SW480 (cell line): ENCODE measurements at regions not wholly inside any gene's neighbourhood (a gene's known extent, or its start where the extent isn't known, plus 50 kb on each side); places are given as distances from the start of the nearest gene placed in this dataset.
"Not testable (repeated sequence)": the region's sequence is repeated elsewhere in the genome, so short reads cannot be mapped to it uniquely, and the experiment has no call there.

Source experiments
- DNase-seq: peaks from one replicate; pipeline ENCODE4 v3.0.0-alpha.2; 2016; ENCODE audit warnings: low spot score

- no peak for DNase-seq
These were observed 51.6 kb upstream of the BLTP1 start for GRCh38 chr4:122100508-122100907.

DNA sequence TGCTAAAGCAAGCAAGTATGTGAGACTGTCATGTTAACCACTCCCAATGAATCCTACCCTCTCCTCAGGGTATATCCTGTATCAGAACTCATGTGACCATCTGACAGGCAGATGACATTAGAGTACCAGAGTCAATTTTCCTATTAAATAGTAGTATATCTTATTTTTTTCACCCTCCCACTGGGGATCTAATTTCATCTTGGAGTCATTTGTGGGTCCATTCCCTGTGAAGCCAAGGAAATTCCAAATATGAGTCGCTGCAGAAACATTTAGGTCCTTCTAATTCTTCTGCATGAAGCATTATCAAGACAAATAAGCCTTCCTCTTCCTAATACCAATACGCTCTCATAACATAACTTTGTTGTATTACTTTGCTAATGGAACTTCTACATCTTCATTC is 52.2 kb upstream of the BLTP1 start:
- DNase-seq, result no peak

- no peak for DNase-seq
These were observed 60.2 kb upstream of the BLTP1 start for GRCh38 chr4:122091836-122092405.

- DNase-seq, result no peak
These were observed 60.7 kb upstream of the BLTP1 start for GRCh38 chr4:122091397-122091796.

GRCh38 chr4:122090989-122091388 is 61.1 kb upstream of the BLTP1 start:
- DNase-seq, result no peak

DNA sequence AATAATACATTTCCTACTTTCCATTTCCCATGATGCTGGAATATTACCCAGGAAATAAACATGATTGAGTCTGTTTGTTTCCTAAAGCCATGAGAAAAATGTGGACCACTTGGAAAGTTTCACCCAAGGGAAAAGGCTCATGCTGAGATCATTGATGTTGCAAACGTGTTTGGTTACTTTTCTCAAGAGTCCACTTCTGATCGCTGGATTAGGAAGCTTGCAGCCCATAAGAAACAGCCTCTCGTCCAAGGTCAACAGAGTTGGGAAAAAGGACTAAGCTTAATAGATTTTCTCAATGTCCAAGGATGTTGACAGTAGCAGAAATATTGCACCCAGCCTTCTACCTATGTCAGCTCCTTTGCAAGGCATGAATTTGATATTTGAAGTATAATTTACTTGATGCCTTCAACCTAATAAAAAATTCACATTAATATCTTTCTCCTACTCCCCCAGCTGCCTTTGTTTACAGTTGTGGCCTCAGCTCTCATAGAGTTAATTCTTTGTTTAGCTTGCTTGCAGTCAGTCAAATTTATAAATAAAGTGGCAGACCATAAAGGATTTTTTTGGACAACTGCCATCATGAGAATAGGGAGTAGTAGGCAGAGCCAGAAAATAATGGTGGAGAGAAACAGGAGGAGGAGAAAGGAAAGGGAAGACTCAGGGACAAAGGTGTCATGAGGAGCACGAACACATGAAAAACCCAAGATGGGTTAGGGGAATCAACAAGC is 65.6 kb upstream of the BLTP1 start:
- no peak for DNase-seq

DNA sequence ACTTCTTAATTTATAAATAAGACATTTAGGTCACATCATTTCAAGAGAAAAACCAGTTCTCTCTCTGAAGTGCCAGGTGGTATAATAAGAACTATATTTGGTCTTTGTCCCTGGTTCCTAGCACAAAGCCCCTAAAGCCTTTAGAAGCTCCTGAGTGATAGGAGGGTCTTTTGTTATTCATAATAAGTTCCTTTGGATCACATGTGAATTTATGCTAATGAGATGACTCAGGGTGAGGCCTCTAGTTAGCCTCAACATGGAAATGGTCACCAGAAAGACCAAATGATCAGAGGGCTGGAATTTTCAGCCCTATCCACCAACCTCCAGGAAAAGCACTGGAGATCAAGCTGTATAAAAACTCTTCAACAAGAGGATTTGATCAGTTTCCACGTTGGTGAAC is 68.1 kb upstream of the BLTP1 start:
- DNase-seq, result no peak

- DNase-seq, result no peak
These were observed 68.8 kb upstream of the BLTP1 start for GRCh38 chr4:122083351-122083750.

DNA sequence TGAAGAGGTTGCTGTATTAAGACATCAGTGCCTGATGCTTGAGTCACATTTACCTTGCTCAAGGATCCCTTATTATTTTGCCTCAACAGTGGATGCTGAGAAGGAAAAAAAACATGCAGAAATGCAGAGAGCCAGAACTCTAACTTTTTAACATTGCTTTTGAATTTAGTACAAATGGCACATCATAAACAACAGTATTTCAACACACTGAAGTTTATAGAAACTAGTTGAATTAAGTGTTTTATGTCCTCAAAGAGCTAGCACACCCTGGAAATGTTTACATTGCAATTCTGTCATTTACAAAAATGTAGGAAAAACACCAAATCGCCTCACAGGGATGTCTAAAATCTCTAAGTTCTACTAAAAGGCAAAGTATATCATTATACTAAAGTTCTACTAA is 69.5 kb upstream of the BLTP1 start:
- DNase-seq, result no peak

DNA sequence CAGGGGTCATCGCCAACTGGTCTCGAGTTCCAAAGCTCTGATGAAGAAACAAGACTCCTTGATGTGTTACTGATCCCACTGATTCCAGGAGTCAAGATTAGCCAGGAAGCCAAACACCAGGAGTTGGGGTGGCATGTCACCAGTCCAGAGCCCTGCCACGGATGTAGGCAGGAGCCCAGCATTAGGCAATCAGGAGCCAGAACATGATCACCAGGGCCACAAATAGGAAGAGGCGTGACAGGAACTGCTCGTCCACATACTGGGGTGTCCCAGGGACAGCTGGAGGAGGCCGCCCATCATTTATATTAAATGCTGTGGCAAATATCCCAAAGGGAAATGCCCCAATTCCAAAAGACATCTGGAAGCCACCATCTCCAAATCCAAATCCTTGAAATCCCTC is 74.5 kb upstream of the BLTP1 start:
- not testable (repeated sequence) for DNase-seq

GRCh38 chr4:122076835-122077234 is 75.3 kb upstream of the BLTP1 start:
- DNase-seq, result not testable (repeated sequence)

- DNase-seq, result no peak
These were observed 78.5 kb upstream of the BLTP1 start for GRCh38 chr4:122073615-122074014.

DNA sequence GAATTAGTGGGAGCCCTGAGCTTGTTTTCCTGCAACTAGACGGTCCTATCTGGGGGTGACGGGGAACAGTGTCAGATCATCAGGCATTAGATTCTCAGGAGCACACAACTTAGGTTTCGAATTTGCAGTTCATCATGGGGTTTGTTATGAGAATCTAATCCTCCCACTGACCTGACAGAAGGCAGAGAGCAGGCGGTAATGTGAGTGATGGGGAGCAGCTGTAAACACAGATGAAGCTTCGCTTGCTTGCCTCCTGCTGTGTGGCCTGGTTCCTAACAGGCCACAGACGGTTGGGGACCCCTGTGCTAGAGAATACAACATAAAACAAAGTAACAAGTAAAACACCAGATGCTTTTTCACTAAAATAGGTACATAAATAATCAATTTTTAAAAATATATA is 86.2 kb upstream of the BLTP1 start:
- DNase-seq, result no peak

DNA sequence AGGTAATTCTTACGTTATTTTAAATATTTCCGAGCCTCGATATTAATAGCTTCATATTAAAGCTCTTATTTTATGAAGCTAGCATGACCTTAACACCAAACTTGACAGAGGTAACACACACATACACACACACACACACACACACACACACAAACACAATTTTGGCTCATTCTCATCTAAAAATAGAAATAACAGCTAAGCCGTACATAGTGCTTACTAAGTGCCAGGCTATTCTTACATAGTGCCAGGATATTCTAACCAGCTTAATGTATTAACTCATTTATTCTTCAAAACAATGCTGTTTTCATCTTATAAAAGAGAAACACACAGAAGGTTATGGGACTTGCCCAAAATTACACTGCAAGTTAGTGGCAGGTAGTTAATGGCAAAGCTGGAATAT is 87.0 kb upstream of the BLTP1 start:
- DNase-seq, result no peak

DNA sequence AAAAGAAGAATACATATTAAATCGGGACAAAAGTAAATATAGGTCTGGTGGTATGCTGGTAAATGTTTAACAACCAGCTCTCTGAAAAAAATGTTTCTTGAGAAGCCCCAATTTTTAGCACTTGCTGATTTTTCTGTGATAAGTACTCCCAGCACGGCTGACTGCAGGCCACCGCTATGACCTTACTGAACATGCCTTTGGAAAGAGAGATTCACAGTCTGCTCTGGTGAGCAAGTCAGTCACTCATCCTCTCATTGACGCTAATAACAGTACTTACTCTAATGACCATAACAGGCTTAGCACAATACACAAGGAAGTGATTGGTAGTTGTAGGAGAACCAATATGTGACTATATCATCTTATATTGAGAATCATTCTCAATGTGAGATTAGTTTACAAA is 98.9 kb upstream of the BLTP1 start:
- no peak for DNase-seq

GRCh38 chr4:122052677-122053076 is 99.5 kb upstream of the BLTP1 start:
- DNase-seq, result no peak

- no peak for DNase-seq
These were observed 99.0 kb upstream of the TRPC3 start for GRCh38 chr4:122050841-122051240.

- DNase-seq, result no peak
These were observed 95.9 kb upstream of the TRPC3 start for GRCh38 chr4:122047456-122048425.

DNA sequence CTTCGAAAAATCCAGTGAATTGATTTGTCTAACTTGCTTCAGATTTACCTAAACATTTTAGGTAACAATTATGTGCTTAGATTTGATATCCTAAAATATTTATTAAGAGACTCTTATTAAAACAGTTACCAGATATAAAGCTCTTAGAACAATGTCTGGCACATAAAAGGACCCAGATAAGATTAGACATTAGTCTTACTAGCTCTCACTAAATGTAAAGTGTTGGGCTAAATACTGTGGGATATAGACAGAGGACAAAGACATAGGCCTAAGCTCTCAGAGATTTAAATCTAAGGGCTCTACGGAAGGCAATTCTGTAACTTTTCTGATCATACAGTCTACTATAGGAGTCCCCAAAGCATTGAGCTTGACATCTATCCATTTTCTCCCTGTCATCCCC is 94.4 kb upstream of the TRPC3 start:
- no peak for DNase-seq

DNA sequence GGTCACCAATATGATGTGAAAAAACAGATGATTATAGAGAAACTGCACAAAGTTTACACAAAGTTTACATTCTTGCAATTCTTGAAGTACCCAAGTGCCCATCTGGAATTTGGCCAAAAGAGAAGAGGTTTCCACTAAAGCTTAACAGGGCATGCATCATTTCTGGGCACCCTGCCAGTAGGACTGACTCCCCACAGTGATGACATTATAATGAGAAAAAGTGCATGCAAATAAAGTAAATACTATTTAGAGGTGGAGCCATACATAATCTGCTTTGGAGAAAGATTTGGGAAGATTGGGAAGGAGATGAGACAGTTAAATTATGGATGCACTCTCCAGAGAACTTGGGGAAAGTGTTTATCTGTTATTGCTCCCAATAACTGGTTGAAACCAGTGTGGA is 93.7 kb upstream of the TRPC3 start:
- DNase-seq, result peak; percentile 3

DNA sequence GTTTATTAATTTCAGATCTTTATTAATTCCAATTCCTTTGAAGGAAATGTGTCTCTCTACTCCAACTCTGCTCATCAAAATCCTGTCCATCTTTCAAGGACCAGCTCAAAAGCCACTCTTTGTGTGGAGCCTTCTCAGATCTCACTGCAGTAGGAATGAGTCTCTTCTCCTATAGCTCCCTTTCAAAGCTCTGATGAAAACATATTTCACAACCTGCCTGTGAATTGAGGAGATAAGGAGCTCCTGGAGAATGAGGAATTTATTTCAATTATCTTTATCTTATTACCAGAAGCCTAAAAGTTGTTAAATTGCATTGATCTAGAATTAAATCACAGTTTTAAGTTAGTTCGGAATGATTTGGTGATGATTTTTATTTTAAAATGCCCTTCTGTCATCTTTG is 92.6 kb upstream of the TRPC3 start:
- no peak for DNase-seq

DNA sequence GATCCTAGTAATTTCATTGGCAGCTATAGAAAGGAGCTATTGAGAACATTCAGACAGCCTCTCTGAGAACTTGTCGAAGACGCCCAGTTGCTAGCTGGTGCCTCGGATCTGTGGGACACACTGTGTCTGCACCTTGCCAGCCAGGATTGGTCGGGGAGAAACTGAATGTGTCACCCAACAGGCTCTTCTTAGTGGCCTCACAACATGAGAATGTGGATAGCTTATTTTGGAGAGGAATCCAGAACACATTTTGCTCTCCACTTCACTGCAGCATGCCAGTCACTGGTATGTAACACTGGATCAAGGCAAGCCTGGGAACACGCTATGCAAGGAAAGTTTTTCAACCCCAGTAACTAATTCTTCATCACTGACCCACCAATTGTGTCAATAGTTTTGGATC is 89.5 kb upstream of the TRPC3 start:
- no peak for DNase-seq

DNA sequence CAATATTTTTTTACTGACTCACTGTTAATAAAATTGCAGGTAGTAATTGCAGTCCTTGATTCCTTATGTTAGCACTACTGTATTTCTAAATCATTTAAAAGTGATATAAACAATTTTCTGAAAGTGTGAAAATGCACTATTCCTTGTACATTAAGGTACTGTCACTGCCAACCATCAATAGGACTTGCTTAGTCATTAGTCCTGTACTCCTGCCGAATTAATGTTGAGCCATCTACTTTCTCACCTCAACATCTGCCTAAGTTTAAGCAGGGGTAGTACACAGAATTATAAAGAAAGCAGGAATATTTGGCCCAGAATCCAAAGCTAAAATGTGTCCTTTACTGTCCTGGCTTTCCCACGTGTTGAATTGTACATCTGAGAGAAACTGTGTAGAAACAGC is 87.0 kb upstream of the TRPC3 start:
- no peak for DNase-seq
